ENCODE measurements at regions not wholly inside any gene's neighbourhood (a gene's known extent, or its start where the extent isn't known, plus 50 kb on each side); places are given as distances from the start of the nearest gene placed in this dataset.

DNA sequence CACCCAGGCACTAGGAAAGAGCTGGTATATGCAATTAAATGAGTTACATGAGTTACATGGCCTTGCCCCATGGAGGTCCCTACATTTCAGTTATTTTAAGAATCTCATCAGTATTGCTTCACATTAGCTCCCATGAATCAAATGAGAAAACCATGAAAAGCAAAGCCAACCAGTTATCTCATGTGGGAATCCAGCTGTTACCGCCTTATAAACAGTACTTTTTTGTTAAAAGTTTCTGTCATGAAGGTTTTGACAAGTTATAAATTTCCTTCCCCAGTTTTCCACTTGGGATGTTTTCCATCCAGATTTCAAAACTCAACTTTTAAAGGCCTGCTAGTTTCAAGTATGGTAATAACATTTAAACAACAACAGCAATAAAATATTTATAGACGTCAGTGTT lies 544.8 kb downstream of the NUF2 start:
- TF ChIP-seq, protein P1, sequence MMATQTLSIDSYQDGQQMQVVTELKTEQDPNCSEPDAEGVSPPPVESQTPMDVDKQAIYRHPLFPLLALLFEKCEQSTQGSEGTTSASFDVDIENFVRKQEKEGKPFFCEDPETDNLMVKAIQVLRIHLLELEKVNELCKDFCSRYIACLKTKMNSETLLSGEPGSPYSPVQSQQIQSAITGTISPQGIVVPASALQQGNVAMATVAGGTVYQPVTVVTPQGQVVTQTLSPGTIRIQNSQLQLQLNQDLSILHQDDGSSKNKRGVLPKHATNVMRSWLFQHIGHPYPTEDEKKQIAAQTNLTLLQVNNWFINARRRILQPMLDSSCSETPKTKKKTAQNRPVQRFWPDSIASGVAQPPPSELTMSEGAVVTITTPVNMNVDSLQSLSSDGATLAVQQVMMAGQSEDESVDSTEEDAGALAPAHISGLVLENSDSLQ (IDR thresholded peaks at IDR 0.05): no peak
- TF ChIP-seq SUZ12 (IDR thresholded peaks at IDR 0.05) (no peak), SP1 (IDR thresholded peaks at IDR 0.05) (no peak), ELF4 (IDR thresholded peaks at IDR 0.05) (no peak), FOXK2 (IDR thresholded peaks at IDR 0.05) (no peak), ZNF384 (IDR thresholded peaks at IDR 0.05) (no peak), FOXM1 (IDR thresholded peaks at IDR 0.05; ENCODE audit: borderline replicate concordance) (no peak), TARDBP (IDR thresholded peaks at IDR 0.05) (no peak), LEF1 (IDR thresholded peaks at IDR 0.05; ENCODE audit: borderline replicate concordance) (no peak), HDGF (IDR thresholded peaks at IDR 0.05; ENCODE audit: borderline replicate concordance) (no peak), BHLHE40 (IDR thresholded peaks at IDR 0.05; ENCODE audit: borderline replicate concordance) (no peak), ARNT (IDR thresholded peaks at IDR 0.05) (no peak), FOXA1 (IDR thresholded peaks at IDR 0.05) (no peak)
